H1 (cell line): ENCODE measurements at regions not wholly inside any gene's neighbourhood (a gene's known extent, or its start where the extent isn't known, plus 50 kb on each side); places are given as distances from the start of the nearest gene placed in this dataset.

Experiments used
- CTCF ChIA-PET: fragments of 300-600 bp; sonication (Branson Sonifier 250); formaldehyde crosslinking; loops from one replicate; lab custom pipeline; 2021; ENCODE audit not compliant: partially characterized antibody; lab: Charles Lee
- POLR2A ChIA-PET: fragments of 300-600 bp; sonication (Branson Sonifier 250); formaldehyde crosslinking; loops from one replicate; lab custom pipeline; 2021; ENCODE audit warnings: inconsistent platforms; ENCODE audit not compliant: partially characterized antibody; lab: Charles Lee
- DNase-seq, 2 experiments: peaks; one replicate each; pipeline versions ENCODE4 v3.0.0 to v3.0.0-alpha.2; 2010 to 2022; ENCODE audit warnings: low spot score in 2 of 2, low read depth in 1 of 2, mixed read lengths in 1 of 2
- FAIRE-seq: peaks from 2 replicates; lab custom pipeline; 2011; peaks lifted over from hg19 to GRCh38; lab: Jason Lieb, UNC
- H2AFZ ChIP-seq: 2 replicates; pipeline ENCODE4 v1.8.1; 2012; ENCODE audit warnings: low read length, inconsistent platforms
- H2AK5ac ChIP-seq: 2 replicates; pipeline ENCODE4 v1.6.1; 2013; ENCODE audit warnings: low read depth, low read length
- H2BK120ac ChIP-seq: replicated peaks from 2 replicates; pipeline ENCODE3; 2013; ENCODE audit warnings: low read depth, low read length, inconsistent platforms
- H2BK12ac ChIP-seq: 2 replicates; pipeline ENCODE4 v1.6.1; 2013; ENCODE audit warnings: low read depth, low read length
- H2BK15ac ChIP-seq: 2 replicates; pipeline ENCODE4 v1.6.1; 2013; ENCODE audit warnings: low read length
- H2BK20ac ChIP-seq: 2 replicates; pipeline ENCODE4 v1.6.1; 2013; ENCODE audit warnings: low read length
- H2BK5ac ChIP-seq: 2 replicates; pipeline ENCODE4 v1.6.1; 2013; ENCODE audit warnings: low read depth, low read length
- H3K14ac ChIP-seq: 2 replicates; pipeline ENCODE4 v1.6.1; 2013; ENCODE audit warnings: inconsistent platforms; ENCODE audit not compliant: insufficient read length
- H3K18ac ChIP-seq: 2 replicates; pipeline ENCODE4 v1.6.1; 2013; ENCODE audit warnings: low read length; ENCODE audit errors: extremely low read depth
- H3K23ac ChIP-seq: 2 replicates; pipeline ENCODE4 v1.6.1; 2013; ENCODE audit warnings: inconsistent platforms; ENCODE audit not compliant: insufficient read length
- H3K23me2 ChIP-seq: 2 replicates; pipeline ENCODE4 v1.6.1; 2013; ENCODE audit warnings: low read depth, low read length
- H3K27ac ChIP-seq: 2 replicates; pipeline ENCODE4 v1.6.1; 2011; ENCODE audit warnings: low read depth, low read length, inconsistent platforms
- H3K27me3 ChIP-seq, 4 experiments: replicated peaks in 1 of 4; 1 replicate in 1 of 4; 2 replicates in 3 of 4; pipeline versions ENCODE4 v1.6.1 to v1.8.1; 2011 to 2013; ENCODE audit warnings: low read length in 3 of 4, mild to moderate bottlenecking in 3 of 4, inconsistent platforms in 2 of 4, mixed read lengths in 2 of 4, moderate library complexity in 1 of 4; ENCODE audit not compliant: control insufficient read depth in 3 of 4, insufficient read depth in 3 of 4; ENCODE audit errors: extremely low read depth in 1 of 4
- H3K36me3 ChIP-seq, 4 experiments: 2 replicates each; pipeline versions ENCODE4 v1.6.1 to v1.8.1; 2011 to 2013; ENCODE audit warnings: mild to moderate bottlenecking in 4 of 4, low read length in 3 of 4, moderate library complexity in 2 of 4, control low read depth in 1 of 4, inconsistent platforms in 1 of 4; ENCODE audit not compliant: insufficient read depth in 4 of 4, control insufficient read depth in 2 of 4
- H3K4ac ChIP-seq: replicated peaks from 2 replicates; pipeline ENCODE3; 2013; ENCODE audit warnings: low read length, low read depth, mixed read lengths, inconsistent platforms; ENCODE audit not compliant: insufficient read length
- H3K4me1 ChIP-seq, 4 experiments: replicated peaks in 1 of 4; 1 replicate in 1 of 4; 2 replicates in 3 of 4; pipeline versions ENCODE4 v1.6.1 to v1.8.1; 2011 to 2013; ENCODE audit warnings: low read length in 3 of 4, inconsistent platforms in 2 of 4, mixed read lengths in 1 of 4; ENCODE audit not compliant: insufficient read depth in 4 of 4, control insufficient read depth in 3 of 4
- H3K4me2 ChIP-seq, 2 experiments: 2 replicates each; pipeline versions ENCODE4 v1.6.1 to v1.8.1; 2011 to 2013; ENCODE audit warnings: low read depth in 2 of 2, low read length in 2 of 2, control low read depth in 1 of 2, inconsistent platforms in 1 of 2, mild to moderate bottlenecking in 1 of 2; ENCODE audit not compliant: insufficient read depth in 1 of 2
- H3K4me3 ChIP-seq, 4 experiments: fragments of 200-600, 300-600 bp in 1 of 4; sonication (generic), shearing (Covaris generic), sonication (Bioruptor Twin) in 1 of 4; 2 replicates each; pipeline versions ENCODE4 v1.5.1 to v1.8.1; 2011 to 2016; ENCODE audit warnings: low read length in 4 of 4, low read depth in 3 of 4, control low read depth in 2 of 4, inconsistent platforms in 2 of 4, mild to moderate bottlenecking in 2 of 4, mixed read lengths in 1 of 4, moderate library complexity in 1 of 4; ENCODE audit not compliant: insufficient read depth in 2 of 4; ENCODE audit errors: extremely low read depth in 1 of 4
- H3K56ac ChIP-seq: replicated peaks from 2 replicates; pipeline ENCODE3; 2013; ENCODE audit warnings: low read depth, mild to moderate bottlenecking, mixed read lengths, low read length, inconsistent platforms; ENCODE audit not compliant: insufficient read length
- H3K79me1 ChIP-seq: 2 replicates; pipeline ENCODE4 v1.6.1; 2013; ENCODE audit warnings: low read depth, low read length, control low read depth
- H3K79me2 ChIP-seq, 2 experiments: 2 replicates each; pipeline versions ENCODE4 v1.6.1 to v1.8.1; 2012 to 2013; ENCODE audit warnings: low read length in 2 of 2, mild to moderate bottlenecking in 2 of 2, inconsistent platforms in 1 of 2; ENCODE audit not compliant: insufficient read depth in 2 of 2, control insufficient read depth in 1 of 2
- H3K9ac ChIP-seq, 4 experiments: replicated peaks in 1 of 4; 1 replicate in 1 of 4; 2 replicates in 3 of 4; pipeline versions ENCODE4 v1.6.1 to v1.8.1; 2011 to 2013; ENCODE audit warnings: low read depth in 3 of 4, low read length in 3 of 4, control low read depth in 2 of 4, mild to moderate bottlenecking in 2 of 4, moderate library complexity in 2 of 4, inconsistent platforms in 1 of 4; ENCODE audit errors: extremely low read depth in 1 of 4
- H3K9me3 ChIP-seq, 2 experiments: 2 replicates each; pipeline versions ENCODE4 v1.6.1 to v1.8.1; 2012 to 2013; ENCODE audit warnings: mild to moderate bottlenecking in 2 of 2, moderate library complexity in 2 of 2, control low read depth in 1 of 2, inconsistent platforms in 1 of 2, low read depth in 1 of 2, low read length in 1 of 2, mixed read lengths in 1 of 2; ENCODE audit not compliant: insufficient read depth in 2 of 2
- H4K20me1 ChIP-seq, 2 experiments: replicated peaks in 1 of 2; 2 replicates each; pipeline versions ENCODE3 to v1.8.1; 2011 to 2013; ENCODE audit warnings: inconsistent platforms in 2 of 2, low read length in 2 of 2, mild to moderate bottlenecking in 1 of 2; ENCODE audit not compliant: insufficient read depth in 2 of 2, control insufficient read depth in 1 of 2
- H4K5ac ChIP-seq: 2 replicates; pipeline ENCODE4 v1.6.1; 2013; ENCODE audit warnings: low read length, low read depth, mixed read lengths, inconsistent platforms; ENCODE audit not compliant: insufficient read length
- H4K8ac ChIP-seq: 2 replicates; pipeline ENCODE4 v1.8.0; 2013; ENCODE audit warnings: mild to moderate bottlenecking, moderate library complexity, low read length, inconsistent platforms; ENCODE audit not compliant: insufficient read depth; ENCODE audit errors: extremely low read depth
- H4K91ac ChIP-seq: replicated peaks from 2 replicates; pipeline ENCODE3; 2013; ENCODE audit warnings: low read length, mixed read lengths, inconsistent platforms; ENCODE audit not compliant: insufficient read length
- CTCF ChIP-seq, 3 experiments: IDR thresholded peaks; 1 replicate in 2 of 3; 2 replicates in 1 of 3; pipeline versions ENCODE4 v1.5.1 to v1.6.1; 2011; ENCODE audit warnings: low read length in 3 of 3, mild to moderate bottlenecking in 3 of 3, inconsistent platforms in 2 of 3, low read depth in 1 of 3, moderate library complexity in 1 of 3; ENCODE audit not compliant: insufficient read depth in 1 of 3; ENCODE audit errors: control extremely low read depth in 1 of 3
- EZH2 ChIP-seq: fragments of 200-600 bp; sonication (generic); IDR thresholded peaks from 2 replicates; pipeline ENCODE4 v1.7.1; 2012; ENCODE audit warnings: low read depth, mild to moderate bottlenecking, moderate library complexity, low read length, inconsistent platforms; ENCODE audit not compliant: severe bottlenecking
- FOSL1 ChIP-seq: IDR thresholded peaks from 2 replicates; pipeline ENCODE4 v1.6.1; 2011; ENCODE audit warnings: mild to moderate bottlenecking, low read depth, low read length, moderate library complexity; ENCODE audit not compliant: insufficient read depth
- GABPA ChIP-seq: IDR thresholded peaks from 2 replicates; pipeline ENCODE4 v1.6.1; 2011; ENCODE audit warnings: mild to moderate bottlenecking, low read length, moderate library complexity, borderline replicate concordance; ENCODE audit not compliant: insufficient read depth
- HDAC6 ChIP-seq: IDR thresholded peaks from one replicate; pipeline ENCODE4 v1.7.1; 2012; ENCODE audit warnings: low read depth, mild to moderate bottlenecking, inconsistent platforms, low read length, moderate library complexity
- JUND ChIP-seq: IDR thresholded peaks from 2 replicates; pipeline ENCODE4 v1.6.1; 2011; ENCODE audit warnings: mild to moderate bottlenecking, improper control_type of control experiment, low read length
- KDM5A ChIP-seq: fragments of 200-600 bp; IDR thresholded peaks from 2 replicates; pipeline ENCODE4 v1.7.1; 2012; ENCODE audit warnings: mild to moderate bottlenecking, low read length, inconsistent platforms, mixed read lengths
- NANOG ChIP-seq: IDR thresholded peaks from 2 replicates; pipeline ENCODE4 v1.6.1; 2011; ENCODE audit warnings: low read length, low read depth, mild to moderate bottlenecking, inconsistent platforms; ENCODE audit not compliant: insufficient read depth, poor library complexity, severe bottlenecking
- POLR2A ChIP-seq, 2 experiments: IDR thresholded peaks; 1 replicate in 1 of 2; 2 replicates in 1 of 2; pipeline ENCODE4 v1.6.1; 2011; ENCODE audit warnings: low read depth in 2 of 2, low read length in 2 of 2, mild to moderate bottlenecking in 2 of 2; ENCODE audit errors: control extremely low read depth in 1 of 2
- SAP30 ChIP-seq: fragments of 300-600 bp; sonication (generic); IDR thresholded peaks from 2 replicates; pipeline ENCODE4 v1.7.1; 2012; ENCODE audit warnings: low read length, moderate library complexity, mild to moderate bottlenecking, inconsistent platforms; ENCODE audit not compliant: insufficient read depth, insufficient replicate concordance
- SP1 ChIP-seq: IDR thresholded peaks from 2 replicates; pipeline ENCODE4 v1.6.1; 2011; ENCODE audit warnings: low read depth, low read length
- TAF7 ChIP-seq: optimal IDR thresholded peaks from 2 replicates; pipeline ENCODE3; 2011; ENCODE audit warnings: low read depth, mild to moderate bottlenecking, inconsistent platforms, low read length, moderate library complexity, borderline replicate concordance

- H2AFZ ChIP-seq = no peak overlapping the region
- no peak overlapping the region for H3K18ac ChIP-seq
- H3K4ac ChIP-seq = no peak overlapping the region
- peaks cover 0 to 1% of the 10 kb centered on the region in 2 experiments for H4K20me1 ChIP-seq
- no peaks in the 10 kb centered on the region for H3K79me1 ChIP-seq
- H2BK15ac ChIP-seq = no peak overlapping the region
- ChIA-PET POLR2A (no interaction called here), CTCF (no interaction called here)
- no peak overlapping the region for H2BK5ac ChIP-seq
- H3K4me3 ChIP-seq = no peak overlapping the region
- H3K9me3 ChIP-seq = no peaks in the 10 kb centered on the region
- no peak overlapping the region for H3K4me2 ChIP-seq
- no peaks in the 10 kb centered on the region for H3K23me2 ChIP-seq
- no peak overlapping the region for H2BK20ac ChIP-seq
- H2AK5ac ChIP-seq = no peak overlapping the region
- no peak overlapping the region for H4K5ac ChIP-seq
- H4K8ac ChIP-seq = no peak overlapping the region
- H3K9ac ChIP-seq = no peak overlapping the region
- H3K14ac ChIP-seq = no peak overlapping the region
- FAIRE-seq (no peak), DNase-seq (no peak)
- H3K27me3 ChIP-seq = no peaks in the 10 kb centered on the region
- no peak overlapping the region for H3K56ac ChIP-seq
- H2BK12ac ChIP-seq = no peak overlapping the region
- H4K91ac ChIP-seq = no peak overlapping the region
- H3K4me1 ChIP-seq = no peaks in the 10 kb centered on the region
- no peaks in the 10 kb centered on the region for H3K36me3 ChIP-seq
- H3K23ac ChIP-seq = no peak overlapping the region
- no peak overlapping the region for H3K27ac ChIP-seq
- no peaks in the 10 kb centered on the region for H3K79me2 ChIP-seq
- no peak overlapping the region for H2BK120ac ChIP-seq
- no peak for TF ChIP-seq SAP30
- no peak for TF ChIP-seq HDAC6
- TF ChIP-seq FOSL1 = no peak
- TF ChIP-seq POLR2A (IDR thresholded peaks at IDR 0.05; ENCODE audit: control extremely low read depth in 1 of 2, low read depth in 2 of 2, low read length in 2 of 2) = no peak
- TF ChIP-seq CTCF (IDR thresholded peaks at IDR 0.05; ENCODE audit: control extremely low read depth in 1 of 3, insufficient read depth in 1 of 3, low read depth in 1 of 3, low read length in 3 of 3) = no peak
- TF ChIP-seq TAF7 = no peak
- TF ChIP-seq JUND = no peak
- TF ChIP-seq NANOG = no peak
- TF ChIP-seq KDM5A = no peak
- no peak for TF ChIP-seq EZH2
- no peak for TF ChIP-seq SP1
- no peak for TF ChIP-seq GABPA
Measured at GRCh38 chr4:66376396-66376795, 706.1 kb upstream of the EPHA5 start.
